Heart left ventricle (tissue), 16 donors: ENCODE measurements at regions not wholly inside any gene's neighbourhood (a gene's known extent, or its start where the extent isn't known, plus 50 kb on each side); places are given as distances from the start of the nearest gene placed in this dataset.

Experiments used
- ATAC-seq, 4 donors: fragments of 200-7000 bp; cut with Tn5 transposase; one replicate each; pipeline ENCODE4 v1.9.1; 2020 to 2022; ENCODE audit warnings: moderate library complexity in 4 of 4, mild to moderate bottlenecking in 3 of 4, moderate number of reproducible peaks in 1 of 4
- DNase-seq, 5 donors: peaks; one replicate each; pipeline ENCODE4 v3.0.0-alpha.2; 2020
- H3K27ac ChIP-seq, 12 donors: fragments of 200-600 bp; sonication (generic) in 4 of 12; one replicate each; pipeline versions ENCODE4 v1.5.0 to v1.8.0; 2016 to 2022; ENCODE audit warnings: mild to moderate bottlenecking in 2 of 12
- H3K27me3 ChIP-seq, 9 donors: fragments of 200-600 bp; sonication (generic) in 2 of 9; one replicate each; pipeline versions ENCODE4 v1.5.1 to v1.8.0; 2016 to 2022; ENCODE audit warnings: mild to moderate bottlenecking in 3 of 9
- H3K36me3 ChIP-seq, 9 donors: fragments of 200-600 bp; sonication (generic) in 2 of 9; one replicate each; pipeline versions ENCODE4 v1.5.0 to v1.8.0; 2018 to 2022; ENCODE audit warnings: mild to moderate bottlenecking in 2 of 9
- H3K4me1 ChIP-seq, 12 donors: fragments of 200-600 bp; sonication (generic) in 4 of 12; one replicate each; pipeline versions ENCODE4 v1.5.0 to v1.8.0; 2016 to 2022; ENCODE audit warnings: mild to moderate bottlenecking in 3 of 12
- H3K4me3 ChIP-seq, 12 donors: fragments of 200-600 bp; sonication (generic) in 4 of 12; one replicate each; pipeline versions ENCODE4 v1.5.0 to v1.8.0; 2017 to 2022; ENCODE audit warnings: mild to moderate bottlenecking in 9 of 12, moderate library complexity in 4 of 12
- H3K9me3 ChIP-seq, 12 donors: fragments of 200-600 bp; sonication (generic) in 4 of 12; one replicate each; pipeline versions ENCODE4 v1.5.0 to v1.8.0; 2016 to 2022; ENCODE audit warnings: mild to moderate bottlenecking in 1 of 12
- CTCF ChIP-seq, 12 donors: fragments of 200-600 bp; sonication (generic) in 4 of 12; IDR thresholded peaks; one replicate each; pipeline versions ENCODE4 v1.5.0 to v1.8.0; 2018 to 2022; ENCODE audit warnings: antibody characterized with exemption in 12 of 12, mild to moderate bottlenecking in 5 of 12
- POLR2A ChIP-seq, 2 donors: fragments of 450-650 bp; IDR thresholded peaks; one replicate each; pipeline ENCODE4 v1.6.1; 2017; ENCODE audit warnings: antibody characterized with exemption in 2 of 2, mild to moderate bottlenecking in 2 of 2, moderate library complexity in 2 of 2
- WGBS, 4 donors: extraction: QIAGEN DNeasy Blood & Tissue Kit in 2 of 4; methylation state at CpG; one replicate each; pipeline versions ENCODE4 v1.1.5 to v1.1.7; 2013 to 2018; 5-methylcytosine and 5-hydroxymethylcytosine counted together
- intact Hi-C, 10 donors: fragments of 100-400 bp; cut with DNase I; formaldehyde crosslinking; loops; one replicate each; pipeline versions ENCODE4 v1.11.1 to v1.14.2; 2022
- donor health status: ischemic (EF 13 %, LVEDD 7.1; RV severe dilation, severe dysfunction).
- donor health status: healthy with polysubstance abuse.
- donor health status: DM: no; HTN: yes; CAD: no.
- donor health status: DM: no; HTN: no; CAD: no.
- donor health status: ischemic (EF 25% LVEDD 6.9; RV normal size, moderate dysfunction).
- donor health status: ischemic (EF 25% LVEDD 5.7; RV mildly dilated, moderate dysfunction).
- donor health status: healthy.
- donor health status: DM: yes; HTN: yes; CAD: no.
- donor health status: ischemic (EF 35%, LVEDD 5.7; RV mildly dilated, moderate dysfunction).
- donor health status: nonischemic (EF 11% LVEDD 7.7; RV severe dilation, severe dysfunction).
- donor health status: DM: yes; HTN: yes; CAD: no.
- donor health status: PGD.
- donor health status: ischemic (EF 29% LVEDD 5.4; RV normal size, mild dysfunction).
- donor health status: nonischemic (EF 23%, LVEDD 6.1; RV moderate dilation, normal function).

DNA sequence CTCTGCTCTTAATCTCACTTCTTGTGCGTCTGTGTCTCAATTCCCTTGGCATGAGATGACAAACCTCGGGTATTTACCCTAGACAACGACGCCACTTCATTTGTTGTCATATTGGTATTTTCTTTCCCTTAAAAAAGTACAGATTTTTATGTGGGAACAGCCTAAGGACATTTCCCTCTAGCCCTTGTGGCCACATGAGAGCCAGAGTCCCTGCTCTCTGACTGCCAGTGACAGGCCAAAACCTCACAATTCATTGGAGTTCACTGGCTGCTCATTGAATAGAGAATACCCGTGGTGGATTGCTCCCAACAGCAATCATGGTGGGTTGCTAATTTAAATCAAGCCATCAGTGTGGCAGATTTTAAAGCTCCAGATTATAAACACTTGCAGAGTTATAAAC lies 191.3 kb upstream of the FAM3C start:
- WGBS, 4 donors = 83 to 85% (median 85%) methylated on average over 5 of the region's 5 CpGs
- intact Hi-C loops = no loop called here

DNA sequence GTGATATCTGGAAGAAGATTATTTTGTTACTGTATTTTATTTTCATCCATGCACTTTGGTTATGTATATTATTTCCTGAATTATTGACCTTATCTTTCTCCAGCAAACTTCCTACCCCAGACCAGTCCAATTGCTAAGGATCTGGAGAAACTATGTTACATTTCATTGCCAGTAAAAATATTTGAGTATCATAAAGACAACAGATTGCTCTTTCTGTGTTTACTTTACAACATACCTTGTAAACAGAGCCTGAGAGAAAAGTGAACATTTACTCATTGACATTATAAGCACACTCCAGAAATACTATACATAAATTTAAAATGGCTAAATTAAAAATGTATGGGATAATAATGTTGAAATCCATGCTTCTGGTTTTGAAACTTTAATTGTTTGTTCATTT lies 186.2 kb upstream of the FAM3C start:
- peaks cover 0 to 5% (median 0%) of the 10 kb centered on the region in 9 donors for H3K27me3 ChIP-seq
- ATAC-seq (no peak), DNase-seq (no peak)
- H3K27ac ChIP-seq = no peak overlapping the region
- no peak for TF ChIP-seq POLR2A (IDR thresholded peaks at IDR 0.05)
- TF ChIP-seq CTCF (IDR thresholded peaks at IDR 0.05) = no peak
- H3K36me3 ChIP-seq = no peaks in the 10 kb centered on the region
- H3K4me3 ChIP-seq = no peak overlapping the region
- no peaks in the 10 kb centered on the region for H3K4me1 ChIP-seq
- intact Hi-C loops = no loop called here
- no peaks in the 10 kb centered on the region for H3K9me3 ChIP-seq

More for the DNA sequence above, 191.3 kb upstream of the FAM3C start:
- ATAC-seq (no peak), DNase-seq (no peak)
- H3K9me3 ChIP-seq = peaks cover 0 to 6% (median 0%) of the 10 kb centered on the region in 12 donors
- H3K4me3 ChIP-seq = no peak overlapping the region
- peaks cover 0 to 3% (median 0%) of the 10 kb centered on the region in 9 donors for H3K27me3 ChIP-seq
- H3K27ac ChIP-seq = no peak overlapping the region
- no peaks in the 10 kb centered on the region for H3K4me1 ChIP-seq
- TF ChIP-seq POLR2A (IDR thresholded peaks at IDR 0.05) (no peak), CTCF (IDR thresholded peaks at IDR 0.05) (no peak)
- H3K36me3 ChIP-seq = no peaks in the 10 kb centered on the region

DNA sequence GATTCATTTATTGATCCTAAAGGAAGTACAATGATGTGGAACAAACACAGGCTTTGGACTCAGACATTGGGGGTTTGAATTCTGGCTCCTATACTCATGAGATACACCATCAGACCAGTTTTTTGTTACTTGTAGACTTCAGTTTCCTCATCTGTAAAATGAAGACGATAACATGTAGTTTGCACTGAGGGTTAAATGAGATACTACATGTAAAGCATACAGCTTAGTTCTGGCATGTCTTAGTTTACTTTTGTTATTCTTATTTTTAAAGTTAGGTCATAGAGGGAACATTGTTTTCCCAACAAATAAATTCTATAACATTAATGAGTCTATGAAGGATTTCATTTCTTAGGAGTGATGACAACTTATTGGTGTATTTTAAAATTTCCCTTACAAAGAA lies 183.5 kb upstream of the FAM3C start:
- TF ChIP-seq CTCF (IDR thresholded peaks at IDR 0.05) (no peak), POLR2A (IDR thresholded peaks at IDR 0.05) (no peak)
- ATAC-seq = no peak
- H3K4me3 ChIP-seq = no peak overlapping the region
- DNase-seq = no peak
- H3K27ac ChIP-seq = no peak overlapping the region
- no peaks in the 10 kb centered on the region for H3K4me1 ChIP-seq
- peaks cover 0 to 5% (median 0%) of the 10 kb centered on the region in 9 donors for H3K27me3 ChIP-seq
- no peaks in the 10 kb centered on the region for H3K9me3 ChIP-seq
- intact Hi-C loops = no loop called here
- H3K36me3 ChIP-seq = no peaks in the 10 kb centered on the region
- 89 to 95% (median 93%) methylated on average over 1 of the region's 1 CpG for WGBS, 4 donors

DNA sequence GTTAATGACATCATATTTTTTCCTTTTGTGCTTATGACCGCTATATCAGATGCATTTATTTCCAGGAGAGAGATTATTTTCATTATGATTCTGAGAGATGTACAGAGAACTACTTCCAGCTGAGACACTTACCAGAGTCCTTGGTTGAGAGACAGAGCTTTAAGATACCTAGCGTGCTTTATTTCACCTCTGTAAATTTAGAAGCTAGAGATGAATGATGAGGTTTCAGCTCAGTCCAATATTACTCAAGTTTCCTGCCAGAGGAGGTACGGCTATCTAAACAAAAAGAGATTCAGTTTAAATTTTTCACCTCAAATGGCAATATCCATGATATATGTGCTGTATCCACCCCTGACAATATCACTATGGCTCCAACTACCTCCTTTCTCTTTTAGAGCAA lies 182.6 kb upstream of the FAM3C start:
- Histone ChIP-seq H3K36me3 (no peaks in the 10 kb centered on the region), H3K4me3 (no peak overlapping the region), H3K27ac (no peak overlapping the region), H3K4me1 (no peaks in the 10 kb centered on the region), H3K9me3 (no peaks in the 10 kb centered on the region), H3K27me3 (peaks cover 0 to 5% (median 0%) of the 10 kb centered on the region in 9 donors)
- ATAC-seq (no peak), DNase-seq (no peak)
- TF ChIP-seq POLR2A (IDR thresholded peaks at IDR 0.05) = no peak
- no peak for TF ChIP-seq CTCF (IDR thresholded peaks at IDR 0.05)
- 64 to 93% (median 70%) methylated on average over 3 of the region's 3 CpGs for WGBS, 4 donors
- intact Hi-C loops = no loop called here
